Activated CD4-positive, alpha-beta T cell treated with anti-CD3 and anti-CD28 coated beads, Interleukin-2, amount 50 U/mL, for 24 hours (primary cell): ENCODE measurements at regions not wholly inside any gene's neighbourhood (a gene's known extent, or its start where the extent isn't known, plus 50 kb on each side); places are given as distances from the start of the nearest gene placed in this dataset.

Source experiments
- DNase-seq, 2 donors: peaks; one replicate each; pipeline ENCODE4 v3.0.0-alpha.2; 2020; ENCODE audit warnings: low read depth in 1 of 2, low spot score in 1 of 2

GRCh38 chr3:105315815-105316214 is 50.9 kb upstream of the ALCAM start:
- DNase-seq = no peak

- no peak for DNase-seq
Observed at GRCh38 chr3:105316331-105316730, 50.4 kb upstream of the ALCAM start.
